ENCODE measurements at regions not wholly inside any gene's neighbourhood (a gene's known extent, or its start where the extent isn't known, plus 50 kb on each side); places are given as distances from the start of the nearest gene placed in this dataset.

- TF ChIP-seq POLR2AphosphoS5 (IDR thresholded peaks at IDR 0.05; ENCODE audit: borderline replicate concordance, low read depth, low read length) (no peak), EZH2 (IDR thresholded peaks at IDR 0.05) (no peak)
Observed at GRCh38 chr10:104574838-104575237, 66.3 kb upstream of the SORCS3 start.

Measured in SK-N-MC (cell line).